ENCODE measurements at regions not wholly inside any gene's neighbourhood (a gene's known extent, or its start where the extent isn't known, plus 50 kb on each side); places are given as distances from the start of the nearest gene placed in this dataset.
A peak's percentile ranks its signal among the peaks of the same experiment; 100 is the strongest.
"Not testable (repeated sequence)": the region's sequence is repeated elsewhere in the genome, so short reads cannot be mapped to it uniquely, and the experiment has no call there.

- DNase-seq = no peak
These were observed 471.0 kb upstream of the CDH7 start for GRCh38 chr18:65279668-65280305.

- DNase-seq = no peak
These were observed 471.7 kb upstream of the CDH7 start for GRCh38 chr18:65278939-65279667.

- no peak for DNase-seq
These were observed 481.4 kb upstream of the CDH7 start for GRCh38 chr18:65269375-65269774.

- DNase-seq = no peak
These were observed 485.1 kb upstream of the CDH7 start for GRCh38 chr18:65265761-65266160.

GRCh38 chr18:65260030-65260429 is 490.8 kb upstream of the CDH7 start:
- DNase-seq = no peak

GRCh38 chr18:65259403-65259802 is 491.4 kb upstream of the CDH7 start:
- no peak for DNase-seq

- DNase-seq = no peak
These were observed 493.7 kb upstream of the CDH7 start for GRCh38 chr18:65257149-65257548.

GRCh38 chr18:65255417-65255816 is 495.4 kb upstream of the CDH7 start:
- no peak for DNase-seq

- DNase-seq = no peak
These were observed 511.0 kb upstream of the CDH7 start for GRCh38 chr18:65239787-65240186.

- DNase-seq = peak; percentile 65
These were observed 514.7 kb upstream of the CDH7 start for GRCh38 chr18:65235966-65236624.

GRCh38 chr18:65230311-65230710 is 520.5 kb upstream of the CDH7 start:
- no peak for DNase-seq

- DNase-seq = no peak
These were observed 522.8 kb upstream of the CDH7 start for GRCh38 chr18:65227970-65228369.

- DNase-seq = no peak
These were observed 529.1 kb upstream of the CDH7 start for GRCh38 chr18:65221736-65222135.

- no peak for DNase-seq
These were observed 529.7 kb upstream of the CDH7 start for GRCh38 chr18:65221115-65221514.

GRCh38 chr18:65215865-65216466 is 534.8 kb upstream of the CDH7 start:
- DNase-seq = no peak

GRCh38 chr18:65214456-65214855 is 536.4 kb upstream of the CDH7 start:
- no peak for DNase-seq

- DNase-seq = no peak
These were observed 544.1 kb upstream of the CDH7 start for GRCh38 chr18:65206551-65207260.

- DNase-seq = no peak
These were observed 548.7 kb upstream of the CDH7 start for GRCh38 chr18:65202091-65202490.

GRCh38 chr18:65175681-65176080 is 575.1 kb upstream of the CDH7 start:
- no peak for DNase-seq

GRCh38 chr18:65162086-65162485 is 588.7 kb upstream of the CDH7 start:
- not testable (repeated sequence) for DNase-seq

- no peak for DNase-seq
These were observed 604.3 kb upstream of the CDH7 start for GRCh38 chr18:65146482-65147021.

- DNase-seq = no peak
These were observed 605.5 kb upstream of the CDH7 start for GRCh38 chr18:65145312-65145711.

GRCh38 chr18:65133610-65134009 is 617.2 kb upstream of the CDH7 start:
- DNase-seq = no peak
